PC-9 (cell line): ENCODE measurements at regions not wholly inside any gene's neighbourhood (a gene's known extent, or its start where the extent isn't known, plus 50 kb on each side); places are given as distances from the start of the nearest gene placed in this dataset.

ENCODE experiments used
- EZH2 ChIP-seq: fragments of 200-600 bp; sonication (generic); IDR thresholded peaks from 2 replicates; pipeline ENCODE4 v1.8.0; 2017; ENCODE audit warnings: antibody characterized with exemption, low read depth
- TF ChIP-seq, protein P1 (sequence below): fragments of 200-600 bp; sonication (generic); conservative IDR thresholded peaks from 2 replicates; pipeline ENCODE4 v1.6.1; 2017; ENCODE audit warnings: mixed run types, antibody characterized with exemption, mild to moderate bottlenecking, moderate library complexity

DNA sequence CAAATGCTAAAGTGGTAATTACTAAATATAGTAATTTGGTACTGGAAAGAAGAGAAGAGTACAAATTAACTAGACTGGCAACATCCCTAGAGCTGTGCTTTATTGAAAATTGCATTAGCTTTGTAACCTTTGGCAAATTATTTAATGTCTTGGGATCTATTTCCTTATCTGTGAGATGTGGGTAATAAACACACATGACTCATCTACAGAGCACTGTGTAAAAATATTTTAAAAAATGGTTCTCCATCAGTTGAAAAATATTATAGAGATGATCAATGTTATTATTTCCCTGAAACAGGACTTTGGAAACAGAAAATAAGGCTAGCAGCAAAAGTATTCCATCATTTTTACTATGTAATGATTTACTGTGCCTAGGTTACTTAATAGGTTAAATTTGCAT lies 1698.8 kb upstream of the CDH9 start:
- TF ChIP-seq, protein P1, sequence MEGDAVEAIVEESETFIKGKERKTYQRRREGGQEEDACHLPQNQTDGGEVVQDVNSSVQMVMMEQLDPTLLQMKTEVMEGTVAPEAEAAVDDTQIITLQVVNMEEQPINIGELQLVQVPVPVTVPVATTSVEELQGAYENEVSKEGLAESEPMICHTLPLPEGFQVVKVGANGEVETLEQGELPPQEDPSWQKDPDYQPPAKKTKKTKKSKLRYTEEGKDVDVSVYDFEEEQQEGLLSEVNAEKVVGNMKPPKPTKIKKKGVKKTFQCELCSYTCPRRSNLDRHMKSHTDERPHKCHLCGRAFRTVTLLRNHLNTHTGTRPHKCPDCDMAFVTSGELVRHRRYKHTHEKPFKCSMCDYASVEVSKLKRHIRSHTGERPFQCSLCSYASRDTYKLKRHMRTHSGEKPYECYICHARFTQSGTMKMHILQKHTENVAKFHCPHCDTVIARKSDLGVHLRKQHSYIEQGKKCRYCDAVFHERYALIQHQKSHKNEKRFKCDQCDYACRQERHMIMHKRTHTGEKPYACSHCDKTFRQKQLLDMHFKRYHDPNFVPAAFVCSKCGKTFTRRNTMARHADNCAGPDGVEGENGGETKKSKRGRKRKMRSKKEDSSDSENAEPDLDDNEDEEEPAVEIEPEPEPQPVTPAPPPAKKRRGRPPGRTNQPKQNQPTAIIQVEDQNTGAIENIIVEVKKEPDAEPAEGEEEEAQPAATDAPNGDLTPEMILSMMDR: no peak
- no peak for TF ChIP-seq EZH2
